ENCODE measurements at regions not wholly inside any gene's neighbourhood (a gene's known extent, or its start where the extent isn't known, plus 50 kb on each side); places are given as distances from the start of the nearest gene placed in this dataset.

- no peak for DNase-seq (ENCODE audit: low read depth in 3 of 3)
Observed at GRCh38 chr1:4924356-4924755, 269.9 kb downstream of the AJAP1 start.

GRCh38 chr1:4916610-4917009 lies 262.2 kb downstream of the AJAP1 start:
- DNase-seq (ENCODE audit: low read depth in 3 of 3), result no peak

GRCh38 chr1:4915154-4915553 lies 260.7 kb downstream of the AJAP1 start:
- no peak for DNase-seq (ENCODE audit: low read depth in 3 of 3)

GRCh38 chr1:4908486-4908885 lies 254.1 kb downstream of the AJAP1 start:
- DNase-seq (ENCODE audit: low read depth in 3 of 3), result no peak

GRCh38 chr1:4894566-4894965 lies 240.2 kb downstream of the AJAP1 start:
- no peak for DNase-seq (ENCODE audit: low read depth in 3 of 3)

- DNase-seq (ENCODE audit: low read depth in 3 of 3), result no peak
Observed at GRCh38 chr1:4880626-4881025, 226.2 kb downstream of the AJAP1 start.

DNA sequence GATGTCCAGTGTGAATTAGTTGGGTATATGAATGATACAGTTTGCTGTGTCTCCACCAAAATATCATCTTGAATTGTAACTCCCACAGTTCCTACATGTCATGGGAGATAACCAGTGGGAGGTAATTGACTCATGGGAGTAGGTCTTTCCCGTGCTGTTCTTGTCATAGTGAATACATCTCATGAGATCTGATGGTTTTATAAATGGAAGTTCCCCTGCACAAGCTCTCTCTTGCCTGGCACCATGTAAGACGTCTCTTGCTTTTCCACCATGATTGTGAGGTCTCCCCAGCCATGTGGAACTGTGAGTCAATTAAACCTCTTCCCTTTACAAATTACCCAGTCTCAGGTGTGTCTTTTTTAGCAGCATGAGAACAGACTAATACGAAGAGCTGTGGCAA lies 223.0 kb downstream of the AJAP1 start:
- DNase-seq (ENCODE audit: low read depth in 3 of 3), result no peak

- DNase-seq (ENCODE audit: low read depth in 3 of 3), result no peak
Observed at GRCh38 chr1:4871373-4871772, 217.0 kb downstream of the AJAP1 start.

- no peak for DNase-seq (ENCODE audit: low read depth in 3 of 3)
Observed at GRCh38 chr1:4868521-4868920, 214.1 kb downstream of the AJAP1 start.

GRCh38 chr1:4856396-4856795 lies 202.0 kb downstream of the AJAP1 start:
- DNase-seq (ENCODE audit: low read depth in 3 of 3), result no peak

DNA sequence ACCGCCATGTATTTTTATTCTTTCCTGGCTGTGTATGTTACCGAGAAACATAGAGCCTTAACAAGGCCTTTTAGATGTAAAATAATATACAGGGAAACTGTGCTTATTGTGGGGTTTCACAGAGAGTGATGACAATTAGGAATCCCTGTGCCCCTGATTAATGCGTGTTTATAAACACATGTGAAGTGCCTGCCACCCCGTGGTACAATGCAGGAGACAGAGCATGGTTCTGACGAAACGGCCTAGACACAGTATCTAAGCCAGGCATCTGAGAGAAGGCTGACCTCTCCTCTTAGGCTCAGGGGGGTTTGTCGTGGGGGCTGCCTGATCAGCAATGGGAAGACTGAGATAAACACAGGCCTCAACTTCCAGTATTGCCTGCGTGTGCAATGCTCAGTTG lies 200.0 kb downstream of the AJAP1 start:
- no peak for DNase-seq (ENCODE audit: low read depth in 3 of 3)

DNA sequence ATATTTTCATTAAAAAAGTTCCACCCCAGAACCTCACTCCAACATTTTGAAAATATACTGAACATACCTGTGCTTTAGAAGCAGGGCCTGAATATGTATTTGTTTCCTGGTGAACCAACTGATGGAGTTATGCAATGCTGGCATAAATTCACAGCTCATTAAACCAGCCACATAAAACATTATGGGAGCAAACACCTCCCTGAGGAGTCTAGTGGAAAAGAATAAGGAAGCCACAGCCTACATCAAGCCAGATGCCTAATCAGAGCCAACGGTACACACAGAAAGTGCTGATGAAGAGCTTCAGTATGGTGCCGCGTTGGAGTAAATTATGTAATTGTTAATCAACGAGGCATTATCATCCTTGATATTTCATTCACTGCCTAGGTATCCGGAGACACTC lies 199.5 kb downstream of the AJAP1 start:
- no peak for DNase-seq (ENCODE audit: low read depth in 3 of 3)

GRCh38 chr1:4851385-4852065 lies 197.1 kb downstream of the AJAP1 start:
- no peak for DNase-seq (ENCODE audit: low read depth in 3 of 3)

DNA sequence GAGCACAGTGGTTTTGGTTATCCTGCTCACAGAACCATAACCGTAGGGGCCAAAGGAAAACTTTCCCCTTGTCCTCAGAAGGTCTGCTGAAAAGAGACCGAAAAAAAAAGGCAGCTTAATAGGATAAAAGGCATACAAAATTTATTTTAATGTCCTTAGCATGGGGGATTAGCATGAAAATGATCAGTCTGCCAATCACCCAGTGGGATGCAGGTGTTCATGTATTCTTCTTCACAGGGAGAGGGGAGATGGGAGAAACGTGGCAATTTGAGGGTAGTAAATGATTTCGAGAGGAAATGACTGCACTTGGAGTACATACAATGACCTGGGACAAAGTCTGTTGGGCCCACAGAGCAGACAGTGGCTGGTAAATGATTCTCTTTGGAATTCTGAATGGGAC lies 194.0 kb downstream of the AJAP1 start:
- DNase-seq (ENCODE audit: low read depth in 3 of 3), result no peak

DNA sequence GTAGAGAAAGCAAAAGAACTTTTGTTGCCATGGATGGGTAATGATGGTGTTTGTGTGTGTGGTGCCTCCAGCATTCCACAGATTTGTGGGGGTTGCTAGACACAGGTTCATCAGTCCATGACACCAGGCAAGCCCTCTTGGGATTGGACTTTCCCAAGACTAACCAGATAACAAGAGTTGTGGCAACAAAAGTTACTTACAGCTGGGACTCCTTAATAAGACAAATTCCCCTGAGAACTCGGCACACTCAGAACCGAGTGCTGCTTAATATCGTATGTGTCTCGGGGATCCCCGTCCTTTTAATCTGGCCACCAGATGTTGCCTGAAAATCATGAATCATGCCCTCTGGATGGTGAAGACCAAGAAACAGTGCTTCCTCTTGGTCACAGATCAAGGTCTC lies 193.3 kb downstream of the AJAP1 start:
- no peak for DNase-seq (ENCODE audit: low read depth in 3 of 3)

All from stimulated activated CD4-positive, alpha-beta T cell treated with anti-CD3 and anti-CD28 coated beads, TNF-alpha, amount 100 ng/mL, for 24 hours (primary cell).